CD14-positive monocyte (primary cell): ENCODE measurements at regions not wholly inside any gene's neighbourhood (a gene's known extent, or its start where the extent isn't known, plus 50 kb on each side); places are given as distances from the start of the nearest gene placed in this dataset.

ENCODE experiments used
- DNase-seq, 3 donors: peaks; one replicate each; pipeline ENCODE4 v3.0.0-alpha.2; 2011 to 2022
- H2AFZ ChIP-seq: 2 replicates; pipeline ENCODE4 v1.6.0; 2012; ENCODE audit warnings: mild to moderate bottlenecking, low read depth, low read length, inconsistent platforms; ENCODE audit not compliant: insufficient read depth, poor library complexity, severe bottlenecking
- H3K27ac ChIP-seq, 2 donors: 1 replicate in 1 of 2; 2 replicates in 1 of 2; pipeline ENCODE4 v1.5.1; 2012 to 2013; ENCODE audit warnings: low read length in 2 of 2, control low read depth in 1 of 2, inconsistent platforms in 1 of 2, low read depth in 1 of 2, mild to moderate bottlenecking in 1 of 2
- H3K27me3 ChIP-seq, 2 donors: one replicate each; pipeline versions ENCODE4 v1.6.0 to v1.6.1; 2011 to 2013; ENCODE audit warnings: low read length in 2 of 2; ENCODE audit not compliant: control insufficient read depth in 2 of 2, insufficient read depth in 2 of 2
- H3K36me3 ChIP-seq, 2 donors: replicated peaks in 1 of 2; 1 replicate in 1 of 2; 2 replicates in 1 of 2; pipeline versions ENCODE4 v1.5.1 to v1.6.1; 2012 to 2013; ENCODE audit warnings: low read length in 2 of 2, control low read depth in 1 of 2, inconsistent platforms in 1 of 2, mild to moderate bottlenecking in 1 of 2; ENCODE audit not compliant: insufficient read depth in 2 of 2, control insufficient read depth in 1 of 2
- H3K4me1 ChIP-seq, 2 donors: 1 replicate in 1 of 2; 2 replicates in 1 of 2; pipeline versions ENCODE4 v1.5.1 to v1.6.1; 2012 to 2013; ENCODE audit warnings: low read length in 2 of 2, control low read depth in 1 of 2, inconsistent platforms in 1 of 2, mild to moderate bottlenecking in 1 of 2, moderate library complexity in 1 of 2; ENCODE audit not compliant: insufficient read depth in 2 of 2, control insufficient read depth in 1 of 2
- H3K4me2 ChIP-seq: replicated peaks from 2 replicates; pipeline ENCODE3; 2012; ENCODE audit warnings: low read length, moderate library complexity, mild to moderate bottlenecking; ENCODE audit not compliant: poor library complexity, severe bottlenecking; ENCODE audit errors: extremely low read depth
- H3K4me3 ChIP-seq, 3 experiments: fragments of 200-600 bp in 1 of 3; sonication (generic) in 1 of 3; replicated peaks in 1 of 3; 1 replicate in 2 of 3; 2 replicates in 1 of 3; pipeline ENCODE4 v1.5.1; 2011 to 2013; ENCODE audit warnings: low read length in 3 of 3, mild to moderate bottlenecking in 3 of 3, control low read depth in 2 of 3, low read depth in 2 of 3, inconsistent platforms in 1 of 3, moderate library complexity in 1 of 3
- H3K79me2 ChIP-seq: 2 replicates; pipeline ENCODE4 v1.6.0; 2012; ENCODE audit warnings: mild to moderate bottlenecking, control low read depth, inconsistent platforms, low read length, moderate library complexity; ENCODE audit not compliant: insufficient read depth
- H3K9ac ChIP-seq: 2 replicates; pipeline ENCODE4 v1.6.0; 2017; ENCODE audit warnings: low read length, mild to moderate bottlenecking; ENCODE audit not compliant: insufficient read depth, poor library complexity, severe bottlenecking
- H3K9me3 ChIP-seq, 2 donors: replicated peaks in 1 of 2; 1 replicate in 1 of 2; 2 replicates in 1 of 2; pipeline versions ENCODE4 v1.5.1 to v1.6.1; 2012 to 2013; ENCODE audit warnings: low read length in 2 of 2, control low read depth in 1 of 2; ENCODE audit not compliant: control insufficient read depth in 1 of 2, insufficient read depth in 1 of 2
- H4K20me1 ChIP-seq: 2 replicates; pipeline ENCODE4 v1.6.0; 2012; ENCODE audit warnings: mild to moderate bottlenecking, low read length, control low read depth, moderate library complexity; ENCODE audit not compliant: insufficient read depth
- H3K27ac Mint-ChIP-seq, 7 donors: one replicate each; pipeline ENCODE4 v1.8.0; 2020; ENCODE audit warnings: mild to moderate bottlenecking in 7 of 7, mixed read lengths in 7 of 7, moderate library complexity in 6 of 7, inconsistent platforms in 2 of 7
- H3K27me3 Mint-ChIP-seq, 3 donors: one replicate each; pipeline ENCODE4 v1.8.0; 2021 to 2022; ENCODE audit warnings: low read depth in 3 of 3, mild to moderate bottlenecking in 3 of 3, mixed read lengths in 3 of 3, moderate library complexity in 3 of 3, inconsistent platforms in 1 of 3
- H3K36me3 Mint-ChIP-seq, 2 donors: one replicate each; pipeline ENCODE4 v1.8.0; 2020; ENCODE audit warnings: mixed read lengths in 2 of 2, inconsistent platforms in 1 of 2, mild to moderate bottlenecking in 1 of 2
- H3K4me1 Mint-ChIP-seq: one replicate; pipeline ENCODE4 v1.8.0; 2020; ENCODE audit warnings: mild to moderate bottlenecking, mixed read lengths
- H3K4me3 Mint-ChIP-seq, 2 donors: one replicate each; pipeline ENCODE4 v1.8.0; 2020; ENCODE audit warnings: mild to moderate bottlenecking in 2 of 2, mixed read lengths in 2 of 2, moderate library complexity in 1 of 2
- H3K9me3 Mint-ChIP-seq, 7 donors: one replicate each; pipeline ENCODE4 v1.8.0; 2020 to 2022; ENCODE audit warnings: mixed read lengths in 7 of 7, mild to moderate bottlenecking in 6 of 7, moderate library complexity in 6 of 7, inconsistent platforms in 2 of 7
- WGBS: methylation state at CpG from one replicate; pipeline ENCODE4 v1.1.5; 2013; ENCODE audit warnings: missing lambda C conversion rate; ENCODE audit not compliant: insufficient coverage; 5-methylcytosine and 5-hydroxymethylcytosine counted together
- intact Hi-C, 2 donors: fragments of 100-400 bp; cut with micrococcal nuclease; formaldehyde crosslinking; loops; one replicate each; pipeline versions ENCODE4 v1.15.0 to v1.15.1; 2023
- TF ChIP-seq, protein P1 (sequence below): fragments of 200-600 bp; IDR thresholded peaks from one replicate; pipeline ENCODE4 v1.8.0; 2022; ENCODE audit warnings: antibody characterized with exemption, mild to moderate bottlenecking

- Histone ChIP-seq H2AFZ (no peak overlapping the region), H3K27me3 (no peaks in the 10 kb centered on the region), H3K4me1 (no peaks in the 10 kb centered on the region), H3K4me2 (no peak overlapping the region), H4K20me1 (no peaks in the 10 kb centered on the region), H3K79me2 (no peaks in the 10 kb centered on the region), H3K4me3 (no peak overlapping the region), H3K36me3 (no peaks in the 10 kb centered on the region), H3K27ac (no peak overlapping the region), H3K9ac (no peak overlapping the region), H3K9me3 (no peaks in the 10 kb centered on the region)
- Mint-ChIP-seq H3K27ac (no peak overlapping the region), H3K4me3 (no peak overlapping the region), H3K4me1 (no peaks in the 10 kb centered on the region), H3K27me3 (peaks cover 0 to 4% (median 0%) of the 10 kb centered on the region in 3 donors), H3K9me3 (no peaks in the 10 kb centered on the region), H3K36me3 (no peaks in the 10 kb centered on the region)
- intact Hi-C loops = no loop called here
- no peak for DNase-seq
- WGBS = no CpG with 5 or more reads among the region's 2 CpGs
- TF ChIP-seq, protein P1, sequence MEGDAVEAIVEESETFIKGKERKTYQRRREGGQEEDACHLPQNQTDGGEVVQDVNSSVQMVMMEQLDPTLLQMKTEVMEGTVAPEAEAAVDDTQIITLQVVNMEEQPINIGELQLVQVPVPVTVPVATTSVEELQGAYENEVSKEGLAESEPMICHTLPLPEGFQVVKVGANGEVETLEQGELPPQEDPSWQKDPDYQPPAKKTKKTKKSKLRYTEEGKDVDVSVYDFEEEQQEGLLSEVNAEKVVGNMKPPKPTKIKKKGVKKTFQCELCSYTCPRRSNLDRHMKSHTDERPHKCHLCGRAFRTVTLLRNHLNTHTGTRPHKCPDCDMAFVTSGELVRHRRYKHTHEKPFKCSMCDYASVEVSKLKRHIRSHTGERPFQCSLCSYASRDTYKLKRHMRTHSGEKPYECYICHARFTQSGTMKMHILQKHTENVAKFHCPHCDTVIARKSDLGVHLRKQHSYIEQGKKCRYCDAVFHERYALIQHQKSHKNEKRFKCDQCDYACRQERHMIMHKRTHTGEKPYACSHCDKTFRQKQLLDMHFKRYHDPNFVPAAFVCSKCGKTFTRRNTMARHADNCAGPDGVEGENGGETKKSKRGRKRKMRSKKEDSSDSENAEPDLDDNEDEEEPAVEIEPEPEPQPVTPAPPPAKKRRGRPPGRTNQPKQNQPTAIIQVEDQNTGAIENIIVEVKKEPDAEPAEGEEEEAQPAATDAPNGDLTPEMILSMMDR = no peak
These were observed 322.0 kb upstream of the FKBP1C start for GRCh38 chr6:62889240-62889639.

GRCh38 chr6:62891065-62891647, 320.1 kb upstream of the FKBP1C start:
- H3K27ac Mint-ChIP-seq = no peak overlapping the region
- Histone ChIP-seq H3K4me2 (no peak overlapping the region), H4K20me1 (no peaks in the 10 kb centered on the region), H3K27ac (no peak overlapping the region), H3K27me3 (no peaks in the 10 kb centered on the region), H3K9me3 (no peaks in the 10 kb centered on the region), H3K4me3 (no peak overlapping the region), H3K79me2 (no peaks in the 10 kb centered on the region), H3K4me1 (no peaks in the 10 kb centered on the region), H3K36me3 (no peaks in the 10 kb centered on the region), H3K9ac (no peak overlapping the region), H2AFZ (no peak overlapping the region)
- no peaks in the 10 kb centered on the region for H3K9me3 Mint-ChIP-seq
- H3K27me3 Mint-ChIP-seq = no peaks in the 10 kb centered on the region
- DNase-seq = no peak
- WGBS = no CpG with 5 or more reads among the region's 2 CpGs
- intact Hi-C loops = no loop called here
- TF ChIP-seq, protein P1 = peak; percentile 26
- no peaks in the 10 kb centered on the region for H3K4me1 Mint-ChIP-seq
- no peak overlapping the region for H3K4me3 Mint-ChIP-seq
- H3K36me3 Mint-ChIP-seq = no peaks in the 10 kb centered on the region
